Spleen (tissue), 7 donors: ENCODE measurements at regions not wholly inside any gene's neighbourhood (a gene's known extent, or its start where the extent isn't known, plus 50 kb on each side); places are given as distances from the start of the nearest gene placed in this dataset.

Experiments used
- POLR2A ChIP-seq, 3 donors: fragments of 450-650 bp; IDR thresholded peaks; one replicate each; pipeline ENCODE4 v1.5.1; 2017; ENCODE audit warnings: antibody characterized with exemption in 3 of 3, mild to moderate bottlenecking in 1 of 3
- POLR2AphosphoS5 ChIP-seq, 3 donors: sonication (generic); formaldehyde crosslinking; IDR thresholded peaks; one replicate each; pipeline ENCODE4 v1.5.1; 2017; ENCODE audit warnings: antibody characterized with exemption in 3 of 3
- TF ChIP-seq, protein P1 (sequence below), 11 experiments: fragments of 200-600 bp in 7 of 11; fragments of 450-650 bp in 4 of 11; sonication (generic) in 4 of 11; IDR thresholded peaks in 8 of 11; conservative IDR thresholded peaks in 3 of 11; 1 replicate in 7 of 11; 2 replicates in 4 of 11; pipeline versions ENCODE4 v1.4.0 to v1.8.0; 2016 to 2021; ENCODE audit warnings: antibody characterized with exemption in 11 of 11, inconsistent platforms in 4 of 11, mild to moderate bottlenecking in 1 of 11
- donor health status: DM: no; HTN: no; CAD: no; lungs with moderate emphysema.
- donor health status: DM: no; HTN: no; CAD: no.
- donor health status: DM: no; HTN: no; CAD: no.

DNA sequence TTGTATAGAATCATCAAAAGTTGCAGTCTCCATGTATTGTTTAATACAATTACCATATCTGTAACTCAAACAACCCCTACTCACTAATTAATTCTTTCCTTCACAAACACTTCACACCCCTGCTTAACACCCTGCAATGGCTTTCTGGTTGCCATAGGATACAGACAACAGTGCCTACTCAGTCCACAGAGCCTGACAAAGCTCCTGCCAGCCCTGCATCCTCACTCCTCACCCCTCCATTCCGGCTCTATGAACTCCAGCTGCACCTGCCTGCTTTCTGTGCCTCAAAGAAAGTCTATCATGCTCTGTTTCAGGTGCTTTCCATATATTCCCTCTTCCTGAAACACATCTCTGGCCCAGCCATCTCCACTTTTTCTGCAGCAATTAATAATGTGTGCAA, 253.4 kb downstream of the HACE1 start:
- TF ChIP-seq POLR2A (IDR thresholded peaks at IDR 0.05): no peak
- TF ChIP-seq, protein P1, sequence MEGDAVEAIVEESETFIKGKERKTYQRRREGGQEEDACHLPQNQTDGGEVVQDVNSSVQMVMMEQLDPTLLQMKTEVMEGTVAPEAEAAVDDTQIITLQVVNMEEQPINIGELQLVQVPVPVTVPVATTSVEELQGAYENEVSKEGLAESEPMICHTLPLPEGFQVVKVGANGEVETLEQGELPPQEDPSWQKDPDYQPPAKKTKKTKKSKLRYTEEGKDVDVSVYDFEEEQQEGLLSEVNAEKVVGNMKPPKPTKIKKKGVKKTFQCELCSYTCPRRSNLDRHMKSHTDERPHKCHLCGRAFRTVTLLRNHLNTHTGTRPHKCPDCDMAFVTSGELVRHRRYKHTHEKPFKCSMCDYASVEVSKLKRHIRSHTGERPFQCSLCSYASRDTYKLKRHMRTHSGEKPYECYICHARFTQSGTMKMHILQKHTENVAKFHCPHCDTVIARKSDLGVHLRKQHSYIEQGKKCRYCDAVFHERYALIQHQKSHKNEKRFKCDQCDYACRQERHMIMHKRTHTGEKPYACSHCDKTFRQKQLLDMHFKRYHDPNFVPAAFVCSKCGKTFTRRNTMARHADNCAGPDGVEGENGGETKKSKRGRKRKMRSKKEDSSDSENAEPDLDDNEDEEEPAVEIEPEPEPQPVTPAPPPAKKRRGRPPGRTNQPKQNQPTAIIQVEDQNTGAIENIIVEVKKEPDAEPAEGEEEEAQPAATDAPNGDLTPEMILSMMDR (IDR thresholded peaks at IDR 0.05 in 8 of 11, conservative IDR thresholded peaks at IDR 0.05 in 3 of 11): no peak
- TF ChIP-seq POLR2AphosphoS5 (IDR thresholded peaks at IDR 0.05): no peak
